Testis (tissue), 2 donors: ENCODE measurements at regions not wholly inside any gene's neighbourhood (a gene's known extent, or its start where the extent isn't known, plus 50 kb on each side); places are given as distances from the start of the nearest gene placed in this dataset.

Source experiments
- DNase-seq: peaks from one replicate; pipeline ENCODE4 v3.0.0-alpha.2; 2019
- H3K27ac ChIP-seq, 2 donors: fragments of 200-600 bp; sonication (generic); one replicate each; pipeline ENCODE4 v1.5.1; 2019
- H3K27me3 ChIP-seq: fragments of 200-600 bp; sonication (generic); one replicate; pipeline ENCODE4 v1.5.1; 2019
- H3K36me3 ChIP-seq: fragments of 200-600 bp; sonication (generic); one replicate; pipeline ENCODE4 v1.5.1; 2017; ENCODE audit warnings: low read depth; ENCODE audit errors: missing control alignments
- H3K4me1 ChIP-seq: fragments of 200-600 bp; sonication (generic); one replicate; pipeline ENCODE4 v1.5.1; 2019
- H3K4me3 ChIP-seq, 2 donors: fragments of 200-600 bp; sonication (generic); one replicate each; pipeline ENCODE4 v1.5.1; 2017 to 2019
- H3K9me3 ChIP-seq: fragments of 200-600 bp; sonication (generic); one replicate; pipeline ENCODE4 v1.5.1; 2017
- CTCF ChIP-seq, 3 experiments: fragments of 450-650 bp in 2 of 3; fragments of 200-600 bp in 1 of 3; sonication (generic) in 1 of 3; IDR thresholded peaks; one replicate each; pipeline ENCODE4 v1.5.1; 2016 to 2019; ENCODE audit warnings: antibody characterized with exemption in 3 of 3, mild to moderate bottlenecking in 2 of 3, moderate library complexity in 1 of 3
- POLR2A ChIP-seq: fragments of 450-650 bp; IDR thresholded peaks from one replicate; pipeline ENCODE4 v1.6.1; 2017; ENCODE audit warnings: antibody characterized with exemption, mild to moderate bottlenecking, moderate library complexity
- WGBS, 2 donors: methylation state at CpG; one replicate each; pipeline ENCODE4 v1.1.5; 2018; 5-methylcytosine and 5-hydroxymethylcytosine counted together
- intact Hi-C: fragments of 100-400 bp; cut with DNase I; formaldehyde crosslinking; loops from one replicate; pipeline ENCODE4 v1.15.1; 2023; ENCODE audit warnings: low total_unique reads

DNA sequence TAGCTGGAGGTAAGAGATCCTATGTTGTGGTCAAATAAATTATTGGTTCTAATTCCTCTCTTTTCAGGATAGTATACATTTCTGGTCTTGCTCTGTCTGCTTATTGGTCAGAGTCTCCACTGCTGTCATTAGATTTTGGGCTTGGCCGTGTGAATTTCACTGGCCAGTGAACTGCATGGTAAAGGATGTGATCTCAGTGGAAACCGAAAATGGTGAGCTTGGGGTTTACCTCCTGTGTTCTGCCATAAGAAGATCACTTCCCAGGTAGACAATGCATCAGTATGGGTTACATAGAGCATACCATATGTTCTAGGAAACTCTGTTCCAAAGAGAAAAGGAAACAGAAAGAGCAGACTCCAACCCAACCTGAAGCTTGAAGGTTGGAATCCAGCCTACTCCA lies 1123.3 kb upstream of the B3GALT2 start:
- H3K36me3 ChIP-seq = no peaks in the 10 kb centered on the region
- H3K4me1 ChIP-seq = no peaks in the 10 kb centered on the region
- H3K27ac ChIP-seq = no peak overlapping the region
- TF ChIP-seq POLR2A = no peak
- no peak for TF ChIP-seq CTCF (IDR thresholded peaks at IDR 0.05)
- H3K27me3 ChIP-seq = no peaks in the 10 kb centered on the region
- intact Hi-C loops = no loop called here
- WGBS, 2 donors = 80 to 94% methylated on average over 2 of the region's 2 CpGs
- no peak for DNase-seq
- H3K9me3 ChIP-seq = no peaks in the 10 kb centered on the region
- H3K4me3 ChIP-seq = no peak overlapping the region

DNA sequence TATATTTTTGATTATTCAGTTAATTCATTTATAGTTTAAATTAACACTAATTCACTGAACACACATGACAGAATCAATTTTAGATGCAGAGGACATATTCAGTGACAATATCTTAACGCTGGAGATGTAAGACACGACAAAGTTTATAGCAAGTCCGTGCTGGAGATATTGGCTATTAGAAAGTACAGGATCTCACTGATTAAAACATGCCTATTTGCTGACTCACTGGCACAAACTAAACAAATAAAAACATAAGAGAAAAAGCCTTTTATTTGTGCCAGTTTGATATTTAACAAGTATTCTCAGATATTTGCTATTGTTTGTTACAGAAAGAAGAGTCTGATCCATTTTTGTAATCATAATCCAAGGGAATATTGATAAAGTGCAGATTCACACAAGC lies 1122.9 kb upstream of the B3GALT2 start:
- DNase-seq = no peak
- Histone ChIP-seq H3K4me1 (no peaks in the 10 kb centered on the region), H3K4me3 (no peak overlapping the region), H3K9me3 (no peaks in the 10 kb centered on the region), H3K27me3 (no peaks in the 10 kb centered on the region), H3K36me3 (no peaks in the 10 kb centered on the region), H3K27ac (no peak overlapping the region)
- TF ChIP-seq POLR2A = no peak
- no peak for TF ChIP-seq CTCF (IDR thresholded peaks at IDR 0.05)
- intact Hi-C loops = no loop called here
- 58 to 64% methylated on average over 3 of the region's 3 CpGs for whole genome bisulfite sequencing, 2 donors

DNA sequence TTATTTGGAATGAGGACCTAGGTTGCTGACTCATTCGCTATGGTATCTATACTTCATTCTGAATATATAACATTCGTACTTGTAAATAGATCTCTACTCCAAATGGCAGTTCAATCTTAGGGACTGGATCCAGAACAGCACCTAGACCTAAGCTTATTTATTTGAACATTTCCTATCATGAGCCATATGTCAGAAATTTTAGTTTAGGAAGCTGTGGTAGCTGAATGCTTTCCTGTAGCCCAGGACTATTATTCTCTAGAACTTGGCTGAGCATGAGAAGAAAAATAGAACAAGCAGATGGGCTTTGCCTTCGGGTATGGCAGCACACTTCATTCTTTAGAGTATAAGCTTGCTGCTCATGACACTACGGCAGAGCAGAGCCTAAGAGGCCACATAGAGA lies 1114.4 kb upstream of the B3GALT2 start:
- 83 to 92% methylated on average over 4 of the region's 4 CpGs for WGBS, 2 donors
- Histone ChIP-seq H3K4me1 (no peaks in the 10 kb centered on the region), H3K27me3 (no peaks in the 10 kb centered on the region), H3K9me3 (no peaks in the 10 kb centered on the region), H3K27ac (no peak overlapping the region), H3K4me3 (no peak overlapping the region), H3K36me3 (no peaks in the 10 kb centered on the region)
- TF ChIP-seq POLR2A = no peak
- TF ChIP-seq CTCF (IDR thresholded peaks at IDR 0.05) = no peak
- DNase-seq = no peak
- intact Hi-C loops = no loop called here

- no peak overlapping the region for H3K27ac ChIP-seq
- H3K36me3 ChIP-seq = no peaks in the 10 kb centered on the region
- no peaks in the 10 kb centered on the region for H3K4me1 ChIP-seq
- 91% methylated on average over 1 of the region's 1 CpG for WGBS, 2 donors
- no peaks in the 10 kb centered on the region for H3K9me3 ChIP-seq
- no peaks in the 10 kb centered on the region for H3K27me3 ChIP-seq
- no peak for TF ChIP-seq POLR2A
- TF ChIP-seq CTCF (IDR thresholded peaks at IDR 0.05) = no peak
- no peak overlapping the region for H3K4me3 ChIP-seq
- intact Hi-C loops = no loop called here
- DNase-seq = no peak
Measured at GRCh38 chr1:194300340-194300739, 1113.9 kb upstream of the B3GALT2 start.

GRCh38 chr1:194298007-194298598 lies 1111.7 kb upstream of the B3GALT2 start:
- Histone ChIP-seq H3K4me1 (no peaks in the 10 kb centered on the region), H3K9me3 (no peaks in the 10 kb centered on the region), H3K27ac (no peak overlapping the region), H3K36me3 (no peaks in the 10 kb centered on the region), H3K27me3 (no peaks in the 10 kb centered on the region), H3K4me3 (no peak overlapping the region)
- no peak for TF ChIP-seq CTCF (IDR thresholded peaks at IDR 0.05)
- no peak for TF ChIP-seq POLR2A
- intact Hi-C loops = no loop called here
- DNase-seq = no peak
- 90 to 96% methylated on average over 1 of the region's 1 CpG for WGBS, 2 donors
